ENCODE measurements at regions not wholly inside any gene's neighbourhood (a gene's known extent, or its start where the extent isn't known, plus 50 kb on each side); places are given as distances from the start of the nearest gene placed in this dataset.

- Histone ChIP-seq H3K27me3 (no peaks in the 10 kb centered on the region), H3K4me1 (peaks cover 0 to 16% (median 0%) of the 10 kb centered on the region in 12 donors), H3K4me3 (no peak overlapping the region), H3K27ac (peak overlapping the region in 1 of 12 donors; percentile 43), H3K36me3 (no peaks in the 10 kb centered on the region), H3K9me3 (no peaks in the 10 kb centered on the region)
- ATAC-seq: no peak
- TF ChIP-seq POLR2A (IDR thresholded peaks at IDR 0.05): no peak
- TF ChIP-seq, protein P1, sequence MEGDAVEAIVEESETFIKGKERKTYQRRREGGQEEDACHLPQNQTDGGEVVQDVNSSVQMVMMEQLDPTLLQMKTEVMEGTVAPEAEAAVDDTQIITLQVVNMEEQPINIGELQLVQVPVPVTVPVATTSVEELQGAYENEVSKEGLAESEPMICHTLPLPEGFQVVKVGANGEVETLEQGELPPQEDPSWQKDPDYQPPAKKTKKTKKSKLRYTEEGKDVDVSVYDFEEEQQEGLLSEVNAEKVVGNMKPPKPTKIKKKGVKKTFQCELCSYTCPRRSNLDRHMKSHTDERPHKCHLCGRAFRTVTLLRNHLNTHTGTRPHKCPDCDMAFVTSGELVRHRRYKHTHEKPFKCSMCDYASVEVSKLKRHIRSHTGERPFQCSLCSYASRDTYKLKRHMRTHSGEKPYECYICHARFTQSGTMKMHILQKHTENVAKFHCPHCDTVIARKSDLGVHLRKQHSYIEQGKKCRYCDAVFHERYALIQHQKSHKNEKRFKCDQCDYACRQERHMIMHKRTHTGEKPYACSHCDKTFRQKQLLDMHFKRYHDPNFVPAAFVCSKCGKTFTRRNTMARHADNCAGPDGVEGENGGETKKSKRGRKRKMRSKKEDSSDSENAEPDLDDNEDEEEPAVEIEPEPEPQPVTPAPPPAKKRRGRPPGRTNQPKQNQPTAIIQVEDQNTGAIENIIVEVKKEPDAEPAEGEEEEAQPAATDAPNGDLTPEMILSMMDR (IDR thresholded peaks at IDR 0.05): no peak
- no peak for DNase-seq
- 87 to 91% (median 89%) methylated on average over 12 of the region's 12 CpGs for WGBS, 4 donors
- intact Hi-C loops (cut with DNase I): loop anchor here (2.0 to 10.0 kb wide), 16 partner anchors 91 to 353 kb away; partner anchors contain the start of gene ABCA1 (in 3 of the 10)
Observed at GRCh38 chr9:105158020-105158419, 86.4 kb upstream of the SLC44A1 start.

DNA sequence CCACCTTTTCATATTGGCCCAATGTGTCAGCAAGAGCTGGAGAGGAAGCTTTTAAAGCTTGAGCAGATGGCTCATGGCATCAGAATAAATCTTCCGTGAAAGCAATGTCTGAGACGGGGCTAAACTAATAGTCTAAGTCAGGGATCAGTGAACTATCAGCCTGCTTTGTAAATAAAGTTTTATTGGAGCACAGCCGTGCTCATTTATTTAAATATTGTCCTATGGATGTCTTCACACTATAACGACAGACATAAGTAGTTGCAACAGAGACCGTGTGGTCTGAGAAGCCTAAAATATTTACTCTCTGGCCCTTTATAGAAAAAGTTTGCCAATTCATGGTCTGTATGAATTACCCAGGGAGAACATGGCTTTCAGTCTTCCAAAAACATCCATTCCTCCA, 85.6 kb upstream of the SLC44A1 start:
- intact Hi-C loops (cut with DNase I): loop anchor here (1.0 to 10.0 kb wide), 18 partner anchors 92 to 354 kb away; partner anchors contain the start of gene ABCA1 (in 3 of the 10)
- no peaks in the 10 kb centered on the region for H3K27me3 ChIP-seq
- WGBS, 4 donors: 85 to 89% (median 87%) methylated on average over 5 of the region's 5 CpGs
- H3K36me3 ChIP-seq: no peaks in the 10 kb centered on the region
- ATAC-seq (no peak), DNase-seq (no peak)
- TF ChIP-seq, protein P1 (IDR thresholded peaks at IDR 0.05): no peak
- TF ChIP-seq POLR2A (IDR thresholded peaks at IDR 0.05): no peak
- H3K4me1 ChIP-seq: peaks cover 0 to 16% (median 0%) of the 10 kb centered on the region in 12 donors
- H3K4me3 ChIP-seq: no peak overlapping the region
- H3K9me3 ChIP-seq: no peaks in the 10 kb centered on the region
- H3K27ac ChIP-seq: no peak overlapping the region

DNA sequence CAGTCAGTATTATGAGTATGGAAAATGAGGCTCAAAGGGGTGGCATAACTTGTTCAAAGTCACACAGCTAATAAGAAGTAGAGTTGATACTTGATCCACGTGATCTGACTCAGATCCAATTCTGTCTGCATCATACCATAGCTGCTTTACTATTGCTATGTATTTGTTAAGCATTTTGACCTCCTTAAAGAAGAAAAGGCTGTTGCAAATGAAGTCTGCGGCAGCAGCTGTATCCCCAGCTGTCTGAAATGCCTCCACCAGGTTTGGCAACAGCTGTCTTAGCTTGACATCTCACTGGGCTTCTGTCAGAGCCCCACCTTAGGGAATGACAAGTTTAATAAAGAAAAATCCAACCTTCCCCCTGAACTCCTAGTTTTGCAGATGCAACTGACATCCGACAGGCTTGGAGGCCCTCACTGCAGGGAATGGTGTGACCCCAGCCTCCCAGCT, 75.6 kb upstream of the SLC44A1 start:
- Histone ChIP-seq H3K4me1 (peaks cover 0 to 9% (median 0%) of the 10 kb centered on the region in 12 donors), H3K27ac (no peak overlapping the region), H3K4me3 (no peak overlapping the region), H3K9me3 (no peaks in the 10 kb centered on the region), H3K36me3 (no peaks in the 10 kb centered on the region), H3K27me3 (no peaks in the 10 kb centered on the region)
- ATAC-seq (peak in 2 of 4 donors; percentile 49 to 73), DNase-seq (peak in 2 of 5 donors; percentile 31 to 42)
- intact Hi-C loops (cut with DNase I): loop anchor here in 1 of 10 donors (10.0 kb wide), 1 partner anchor 126 kb away; no protein-coding TSS in a partner anchor
- TF ChIP-seq POLR2A (IDR thresholded peaks at IDR 0.05): no peak
- TF ChIP-seq, protein P1 (IDR thresholded peaks at IDR 0.05): no peak
- 72 to 80% (median 78%) methylated on average over 3 of the region's 3 CpGs for WGBS, 4 donors

DNA sequence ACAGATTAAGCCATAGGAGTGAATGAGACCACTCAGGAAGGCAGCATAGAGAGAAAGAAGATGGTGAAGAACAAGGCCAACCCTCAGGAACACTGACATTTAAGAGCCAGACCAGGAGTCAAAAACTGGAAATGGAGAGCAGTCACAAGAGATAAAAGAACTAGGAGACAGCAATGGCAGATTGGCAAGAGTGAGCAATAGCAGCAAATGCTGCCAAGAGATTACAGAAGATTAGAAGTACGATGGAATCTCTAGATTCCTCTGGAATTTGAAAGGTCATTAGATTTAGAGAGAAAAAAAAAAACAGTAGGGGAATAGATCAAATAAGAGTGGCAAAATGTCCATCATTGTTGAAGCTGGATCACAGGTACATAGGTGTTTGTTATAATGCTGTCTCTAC, 73.4 kb upstream of the SLC44A1 start:
- 5 to 15% (median 6%) methylated on average over 1 of the region's 1 CpG for WGBS, 4 donors

More for the DNA sequence above, 73.4 kb upstream of the SLC44A1 start:
- H3K27ac ChIP-seq: no peak overlapping the region
- intact Hi-C loops (cut with DNase I): no loop called here
- no peak overlapping the region for H3K4me3 ChIP-seq
- TF ChIP-seq, protein P1 (IDR thresholded peaks at IDR 0.05): no peak
- no peaks in the 10 kb centered on the region for H3K9me3 ChIP-seq
- no peaks in the 10 kb centered on the region for H3K36me3 ChIP-seq
- peaks cover 0 to 9% (median 0%) of the 10 kb centered on the region in 12 donors for H3K4me1 ChIP-seq
- ATAC-seq (no peak), DNase-seq (no peak)
- no peaks in the 10 kb centered on the region for H3K27me3 ChIP-seq

All from heart left ventricle (tissue), 16 donors.